HG02852 (cell line): ENCODE measurements at regions not wholly inside any gene's neighbourhood (a gene's known extent, or its start where the extent isn't known, plus 50 kb on each side); places are given as distances from the start of the nearest gene placed in this dataset.
"Not testable (repeated sequence)": the region's sequence is repeated elsewhere in the genome, so short reads cannot be mapped to it uniquely, and the experiment has no call there.

Experiments
- ATAC-seq: cut with Tn5 transposase; IDR thresholded peaks from one replicate; pipeline ENCODE4 v1.9.1; 2021; ENCODE audit warnings: mild to moderate bottlenecking, moderate library complexity; ENCODE audit not compliant: unreplicated experiment

GRCh38 chr4:120636120-120636630 lies 286.4 kb downstream of the PRDM5 start:
- ATAC-seq = no peak

DNA sequence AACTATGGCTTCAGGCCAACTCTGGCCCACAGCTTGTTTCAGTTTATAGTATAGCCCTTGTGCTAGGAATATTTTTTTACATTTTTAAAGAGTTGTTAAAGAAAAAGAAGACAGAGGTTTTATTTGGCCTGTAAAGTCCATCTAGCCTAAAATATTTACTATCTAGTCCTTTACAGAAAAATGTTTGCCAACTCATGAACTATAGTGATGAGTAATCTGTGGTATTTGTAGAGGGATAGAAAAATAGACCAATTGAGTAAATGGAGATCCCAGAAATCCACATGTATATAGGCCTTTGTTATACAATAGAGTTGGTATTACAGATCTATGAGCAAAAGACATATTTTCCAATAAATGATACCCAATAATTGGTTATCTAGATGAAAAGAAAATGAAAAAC lies 288.7 kb downstream of the PRDM5 start:
- no peak for ATAC-seq

DNA sequence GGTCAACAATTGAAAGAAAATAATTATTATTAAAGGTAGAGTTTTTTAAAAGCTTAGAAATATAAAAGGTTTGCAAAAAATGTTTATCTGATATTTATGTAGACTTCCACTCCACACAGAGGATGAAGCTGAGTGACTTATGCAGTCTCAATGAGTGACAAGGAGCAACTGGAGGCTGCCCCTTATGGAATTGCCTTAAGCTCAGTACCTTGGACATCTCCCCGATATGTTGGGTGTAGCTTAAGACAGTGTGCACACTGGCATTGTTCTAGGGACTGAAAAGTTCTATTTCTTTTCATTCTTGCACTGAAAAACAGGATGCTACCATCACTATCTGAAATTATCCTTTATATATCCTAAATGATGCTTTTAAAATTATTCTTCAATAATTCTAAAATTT lies 292.1 kb downstream of the PRDM5 start:
- ATAC-seq = no peak

GRCh38 chr4:120629546-120630108 lies 292.9 kb downstream of the PRDM5 start:
- no peak for ATAC-seq

- no peak for ATAC-seq
These were observed 299.9 kb downstream of the PRDM5 start for GRCh38 chr4:120622601-120623000.

GRCh38 chr4:120617171-120617570 lies 305.4 kb downstream of the PRDM5 start:
- no peak for ATAC-seq

- ATAC-seq = no peak
These were observed 306.5 kb downstream of the PRDM5 start for GRCh38 chr4:120616041-120616440.

DNA sequence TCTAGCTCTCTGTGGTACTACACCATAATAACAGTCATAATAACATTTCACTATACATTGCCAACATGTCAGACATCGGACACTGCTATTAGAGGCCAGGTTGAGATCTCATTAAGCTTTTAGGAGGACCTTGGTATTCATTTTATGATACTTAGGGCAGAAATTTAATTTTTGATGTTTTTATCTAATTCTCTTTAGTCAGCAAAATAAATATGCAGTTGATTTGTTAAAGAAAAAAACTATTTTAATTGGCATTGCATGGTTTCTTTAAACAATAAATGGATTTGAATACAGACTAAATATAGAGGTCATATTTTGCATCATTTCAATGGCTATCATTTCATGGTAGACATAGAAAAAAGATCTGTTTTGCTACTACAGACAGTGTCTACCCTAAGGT lies 308.7 kb downstream of the PRDM5 start:
- ATAC-seq = no peak

- no peak for ATAC-seq
These were observed 311.4 kb downstream of the PRDM5 start for GRCh38 chr4:120611092-120611491.

DNA sequence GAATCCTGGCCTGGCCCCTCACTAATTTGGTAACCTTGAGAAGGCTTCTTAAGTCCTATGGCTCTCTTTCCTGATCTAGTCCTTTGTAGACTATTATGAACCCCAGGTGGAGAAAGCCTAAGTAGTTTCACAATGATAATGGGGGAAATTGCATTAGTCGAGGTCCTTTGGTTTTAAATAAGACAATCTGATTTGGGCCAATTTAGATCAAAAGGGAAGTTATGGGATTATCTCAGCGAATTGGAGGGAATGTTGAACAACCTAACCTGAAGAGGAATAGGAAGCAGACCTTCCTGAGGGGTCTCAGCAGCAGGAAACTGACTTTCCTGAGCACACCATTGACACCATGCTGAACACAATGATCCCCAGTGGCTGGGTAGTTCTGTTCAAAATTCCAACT lies 331.5 kb downstream of the PRDM5 start:
- no peak for ATAC-seq

DNA sequence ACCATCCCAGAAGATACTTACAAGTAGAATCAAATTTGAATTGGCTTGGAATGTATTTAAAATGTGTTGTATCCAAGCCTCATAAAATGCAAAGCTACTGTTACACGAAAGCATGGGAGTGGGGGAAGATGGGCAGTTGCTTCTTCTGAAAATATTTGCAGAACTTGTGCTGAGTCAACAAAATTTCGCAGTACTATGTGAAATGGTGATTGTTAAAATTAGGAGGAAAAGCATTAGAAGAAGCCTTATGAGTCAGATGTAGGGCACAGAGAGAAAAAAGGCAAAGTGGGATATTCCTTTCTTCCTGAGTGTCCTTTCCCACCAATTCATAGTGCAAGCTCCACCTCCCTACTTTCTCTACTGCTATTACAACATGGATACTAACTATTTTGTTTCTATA lies 332.7 kb downstream of the PRDM5 start:
- ATAC-seq = no peak

DNA sequence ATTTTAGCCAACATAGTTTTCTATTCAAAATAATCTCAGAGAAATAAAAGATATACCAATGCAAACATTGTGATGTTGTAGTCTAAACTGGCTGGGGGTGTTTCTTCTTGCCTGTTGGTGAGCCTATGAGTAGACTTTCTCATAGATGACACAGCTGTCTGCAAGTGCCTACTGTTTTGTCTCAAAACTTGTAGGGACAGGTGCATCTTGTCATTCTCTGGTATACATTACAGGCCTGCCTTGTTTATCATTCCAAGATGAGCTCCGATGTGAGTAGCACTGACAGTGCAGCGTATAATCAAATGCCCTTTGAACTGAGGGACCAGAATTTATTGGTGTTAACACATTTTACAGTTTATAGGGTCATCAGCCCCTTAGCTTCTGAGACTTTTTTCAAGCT lies 353.8 kb downstream of the PRDM5 start:
- ATAC-seq = no peak

- no peak for ATAC-seq
These were observed 360.9 kb downstream of the PRDM5 start for GRCh38 chr4:120561648-120562047.

DNA sequence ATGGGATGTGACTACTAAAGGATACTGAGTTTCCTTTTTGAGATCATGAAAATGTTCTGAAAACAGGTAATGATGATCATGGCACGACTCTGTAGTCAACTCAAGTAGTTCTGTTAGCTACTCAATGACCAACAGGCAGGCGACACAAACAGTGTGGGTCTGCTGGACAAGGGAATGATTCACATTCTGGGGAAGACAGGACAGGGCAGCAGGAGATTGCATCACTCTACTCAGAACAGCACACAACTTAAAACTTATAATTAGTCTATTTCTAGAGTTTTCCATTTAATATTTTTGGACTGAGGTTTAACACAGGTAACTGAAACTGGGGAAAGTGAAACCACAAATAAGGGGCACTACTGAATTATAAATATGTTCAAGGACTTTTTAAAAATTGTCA lies 365.2 kb downstream of the PRDM5 start:
- ATAC-seq = no peak

DNA sequence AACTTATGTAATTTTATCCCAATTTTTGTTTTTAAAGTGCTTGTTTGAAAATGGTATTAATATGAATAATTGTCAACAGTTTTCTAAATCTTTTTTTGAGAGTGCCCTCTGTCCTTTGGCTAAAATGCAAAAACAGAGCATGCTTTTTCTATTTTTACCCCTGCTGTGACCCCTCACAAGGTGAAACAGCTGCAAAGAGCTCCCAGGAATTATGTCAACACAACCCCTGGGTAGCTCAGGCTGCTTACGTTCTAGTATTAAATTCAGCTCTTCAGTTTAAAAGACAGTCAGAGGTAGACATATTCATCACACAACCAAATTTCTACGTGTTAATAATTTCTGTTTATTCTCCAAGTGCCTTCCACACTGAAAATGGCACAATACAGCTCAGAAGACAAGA lies 367.5 kb downstream of the PRDM5 start:
- ATAC-seq = no peak

- ATAC-seq = no peak
These were observed 368.4 kb downstream of the PRDM5 start for GRCh38 chr4:120554086-120554485.

- not testable (repeated sequence) for ATAC-seq
These were observed 371.8 kb downstream of the PRDM5 start for GRCh38 chr4:120550624-120551220.

- no peak for ATAC-seq
These were observed 373.4 kb downstream of the PRDM5 start for GRCh38 chr4:120549011-120549570.

DNA sequence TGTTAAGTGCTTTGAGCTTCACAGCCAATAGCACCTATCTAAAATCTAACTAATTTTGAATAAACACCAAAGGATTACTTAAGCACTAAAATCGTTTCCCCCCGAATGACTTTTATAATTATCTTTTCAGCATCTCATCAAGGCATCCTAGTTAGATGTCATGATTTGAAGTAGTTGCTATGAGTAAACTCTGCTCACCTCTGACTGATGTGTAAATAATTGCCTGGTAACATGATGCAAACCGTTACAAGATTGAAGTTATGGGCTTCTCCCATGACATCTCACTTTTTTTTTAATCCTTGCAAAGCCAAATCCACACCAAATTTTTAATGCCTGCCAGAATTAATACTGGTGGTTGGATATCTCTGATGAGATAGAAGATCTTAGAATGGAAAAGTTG lies 377.1 kb downstream of the PRDM5 start:
- no peak for ATAC-seq

DNA sequence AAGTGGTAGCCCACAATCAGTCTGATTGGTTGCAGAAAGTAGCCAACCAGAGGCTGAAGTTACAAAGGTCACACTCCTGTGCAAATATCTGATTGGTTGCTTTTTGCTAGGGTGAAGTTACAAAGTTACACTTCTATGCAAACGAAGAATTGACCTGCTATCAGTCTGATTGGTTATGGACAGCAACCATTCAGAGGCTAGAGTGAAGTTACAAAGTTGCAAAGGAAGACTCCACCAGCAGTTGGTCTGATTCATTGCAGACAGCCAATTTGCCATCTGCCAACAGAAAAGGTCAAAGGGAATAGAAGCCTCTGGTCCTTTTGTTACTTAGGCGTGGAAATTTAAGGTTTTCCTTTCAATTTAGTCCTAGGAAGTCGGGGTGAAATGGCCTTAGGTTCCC lies 377.7 kb downstream of the PRDM5 start:
- no peak for ATAC-seq

- ATAC-seq = no peak
These were observed 381.9 kb downstream of the PRDM5 start for GRCh38 chr4:120540625-120541024.

DNA sequence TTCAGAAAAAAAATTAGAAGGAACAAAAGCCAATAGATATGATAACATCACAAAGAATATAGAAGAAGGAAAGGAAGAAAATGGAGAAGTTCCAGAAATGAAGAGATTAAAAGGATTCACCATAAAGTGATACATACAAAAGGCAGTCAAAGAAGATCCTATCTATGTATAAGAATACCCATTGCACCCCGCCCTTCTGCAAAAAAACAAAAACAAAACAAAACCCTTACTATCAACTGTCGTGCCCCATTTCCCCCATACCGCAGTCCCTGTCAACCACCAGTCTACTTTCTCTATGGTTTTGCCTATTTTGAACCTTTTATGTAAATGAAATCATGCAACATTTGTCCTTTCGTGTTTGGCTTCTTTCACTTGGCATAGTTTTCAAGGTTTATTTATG lies 385.6 kb downstream of the PRDM5 start:
- ATAC-seq = no peak

- ATAC-seq = no peak
These were observed 394.1 kb downstream of the PRDM5 start for GRCh38 chr4:120528428-120528827.
